Kidney (tissue), 13 donors: ENCODE measurements at regions not wholly inside any gene's neighbourhood (a gene's known extent, or its start where the extent isn't known, plus 50 kb on each side); places are given as distances from the start of the nearest gene placed in this dataset.

Source experiments
- DNase-seq, 5 donors: peaks; one replicate each; pipeline ENCODE4 v3.0.0-alpha.2; 2013 to 2020
- FAIRE-seq: peaks from 2 replicates; lab custom pipeline; 2012; peaks lifted over from hg19 to GRCh38; lab: Jason Lieb, UNC
- H3K27ac ChIP-seq, 2 donors: one replicate each; pipeline ENCODE4 v1.7.0; 2013; ENCODE audit warnings: low read depth in 2 of 2, low read length in 2 of 2, inconsistent platforms in 1 of 2
- H3K27me3 ChIP-seq: one replicate; pipeline ENCODE4 v1.7.1; 2013; ENCODE audit warnings: low read length, inconsistent platforms; ENCODE audit not compliant: control insufficient read depth, insufficient read depth
- H3K36me3 ChIP-seq, 3 donors: one replicate each; pipeline versions ENCODE4 v1.7.0 to v1.7.1; 2013; ENCODE audit warnings: low read length in 3 of 3, control low read depth in 1 of 3, inconsistent platforms in 1 of 3; ENCODE audit not compliant: insufficient read depth in 3 of 3, control insufficient read depth in 2 of 3
- H3K4me1 ChIP-seq, 3 donors: one replicate each; pipeline versions ENCODE4 v1.7.0 to v1.7.1; 2013; ENCODE audit warnings: low read length in 3 of 3, inconsistent platforms in 1 of 3, low read depth in 1 of 3; ENCODE audit not compliant: control insufficient read depth in 2 of 3, insufficient read depth in 2 of 3
- H3K4me3 ChIP-seq, 3 donors: one replicate each; pipeline versions ENCODE4 v1.7.0 to v1.8.1; 2013; ENCODE audit warnings: low read length in 3 of 3, control low read depth in 1 of 3, inconsistent platforms in 1 of 3
- H3K9ac ChIP-seq, 3 donors: one replicate each; pipeline versions ENCODE4 v1.7.0 to v1.7.1; 2013; ENCODE audit warnings: low read length in 3 of 3, control low read depth in 1 of 3, inconsistent platforms in 1 of 3
- H3K9me3 ChIP-seq, 3 donors: one replicate each; pipeline versions ENCODE4 v1.7.0 to v1.7.1; 2013; ENCODE audit warnings: low read length in 3 of 3, control low read depth in 1 of 3, inconsistent platforms in 1 of 3; ENCODE audit not compliant: control insufficient read depth in 2 of 3, insufficient read depth in 1 of 3
- CTCF ChIP-seq: IDR thresholded peaks from 3 replicates; pipeline ENCODE4 v1.5.1; 2012; ENCODE audit warnings: mild to moderate bottlenecking, moderate library complexity, borderline replicate concordance; ENCODE audit not compliant: insufficient read depth; ENCODE audit errors: extremely low read depth
- intact Hi-C: fragments of 100-400 bp; cut with DNase I; formaldehyde crosslinking; loops from one replicate; pipeline ENCODE4 v1.11.1; 2022
- donor health status: control.
- donor health status: control.
- donor health status: control.
- donor health status: control.
- donor health status: control.
- donor health status: DM: yes; HTN: yes; CAD: no.
- donor health status: Normal renal cell carcinoma (clear cell type).

DNA sequence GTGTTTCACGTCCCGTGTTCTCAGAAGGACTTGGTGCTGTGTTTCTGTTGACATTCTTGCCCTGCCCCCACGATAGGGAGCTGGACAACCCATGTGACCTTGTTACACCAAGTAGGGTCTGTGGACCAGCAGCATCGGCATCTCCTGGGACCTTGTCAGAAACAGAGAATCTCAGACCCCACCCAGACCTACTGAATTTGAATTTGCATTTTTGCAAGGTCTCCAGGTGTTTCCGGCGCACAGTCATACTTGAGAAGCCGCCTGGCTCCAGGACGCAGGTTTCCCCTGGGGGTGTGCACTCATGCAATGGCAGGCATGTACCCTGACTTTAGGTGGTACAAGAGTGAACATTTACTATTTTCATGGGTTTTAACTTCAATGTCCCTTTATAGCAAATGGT, 117.9 kb downstream of the TLE3 start:
- FAIRE-seq (no peak), DNase-seq (no peak)
- H3K27me3 ChIP-seq: peaks cover 9% of the 10 kb centered on the region
- no peak overlapping the region for H3K4me3 ChIP-seq
- no peaks in the 10 kb centered on the region for H3K36me3 ChIP-seq
- no peaks in the 10 kb centered on the region for H3K9me3 ChIP-seq
- intact Hi-C loops: no loop called here
- no peaks in the 10 kb centered on the region for H3K4me1 ChIP-seq
- no peak overlapping the region for H3K9ac ChIP-seq
- H3K27ac ChIP-seq: no peak overlapping the region
- TF ChIP-seq CTCF: no peak

GRCh38 chr15:69980341-69981059, 117.2 kb downstream of the TLE3 start:
- intact Hi-C loops: no loop called here
- FAIRE-seq (no peak), DNase-seq (no peak)
- Histone ChIP-seq H3K27me3 (peaks cover 9% of the 10 kb centered on the region), H3K9ac (no peak overlapping the region), H3K4me3 (no peak overlapping the region), H3K4me1 (no peaks in the 10 kb centered on the region), H3K27ac (no peak overlapping the region), H3K9me3 (no peaks in the 10 kb centered on the region), H3K36me3 (no peaks in the 10 kb centered on the region)
- TF ChIP-seq CTCF: no peak

DNA sequence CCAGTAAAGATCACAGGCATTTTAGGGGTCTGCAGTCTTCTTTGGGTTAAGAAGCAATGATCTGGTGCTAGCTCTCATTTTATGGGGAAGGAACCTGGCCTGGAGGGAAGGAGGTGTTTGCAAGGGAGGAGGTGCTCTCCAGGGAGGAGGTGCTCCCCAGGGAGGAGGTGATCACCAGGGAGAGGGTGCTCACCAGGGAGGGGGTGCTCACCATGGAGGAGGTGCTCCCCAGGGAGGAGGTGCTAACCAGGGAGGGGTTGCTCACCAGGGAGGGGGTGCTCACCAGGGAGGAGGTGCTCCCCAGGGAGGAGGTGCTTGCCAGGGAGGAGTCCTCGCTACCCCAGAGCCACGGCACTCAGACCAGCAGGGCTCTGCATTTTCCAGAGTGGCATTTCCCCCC, 115.7 kb downstream of the TLE3 start:
- H3K9me3 ChIP-seq: no peaks in the 10 kb centered on the region
- no peaks in the 10 kb centered on the region for H3K4me1 ChIP-seq
- H3K9ac ChIP-seq: no peak overlapping the region
- peaks cover 12% of the 10 kb centered on the region for H3K27me3 ChIP-seq
- no peak overlapping the region for H3K4me3 ChIP-seq
- DNase-seq (no peak), FAIRE-seq (no peak)
- H3K27ac ChIP-seq: no peak overlapping the region
- TF ChIP-seq CTCF: no peak
- intact Hi-C loops: no loop called here
- H3K36me3 ChIP-seq: no peaks in the 10 kb centered on the region
